Stimulated activated effector memory CD8-positive, alpha-beta T cell treated with anti-CD3 and anti-CD28 coated beads, Interleukin-12 subunit alpha, Interleukin-12 subunit beta, amount 100 ng/mL, for 72 hours (primary cell): ENCODE measurements at regions not wholly inside any gene's neighbourhood (a gene's known extent, or its start where the extent isn't known, plus 50 kb on each side); places are given as distances from the start of the nearest gene placed in this dataset.
"Not testable (repeated sequence)": the region's sequence is repeated elsewhere in the genome, so short reads cannot be mapped to it uniquely, and the experiment has no call there.

Source experiments
- ATAC-seq: fragments of 150-1000 bp; cut with Tn5 transposase; 2 replicates; pipeline ENCODE4 v1.10.0; 2021
- DNase-seq, 2 donors: peaks; one replicate each; pipeline ENCODE4 v3.0.0; 2021 to 2022; ENCODE audit warnings: low spot score in 2 of 2
- H3K27ac Mint-ChIP-seq: one replicate; pipeline ENCODE4 v1.8.0; 2022; ENCODE audit warnings: mild to moderate bottlenecking, mixed read lengths
- H3K36me3 Mint-ChIP-seq: one replicate; pipeline ENCODE4 v1.8.0; 2022; ENCODE audit warnings: mild to moderate bottlenecking, mixed read lengths
- H3K4me1 Mint-ChIP-seq: one replicate; pipeline ENCODE4 v1.8.0; 2022; ENCODE audit warnings: mixed read lengths
- H3K4me3 Mint-ChIP-seq: one replicate; pipeline ENCODE4 v1.8.0; 2022; ENCODE audit warnings: mild to moderate bottlenecking, mixed read lengths
- H3K9me3 Mint-ChIP-seq: one replicate; pipeline ENCODE4 v1.8.0; 2022; ENCODE audit warnings: mixed read lengths

GRCh38 chr1:104182251-104182650 lies 432.6 kb downstream of the AMY1C start:
- no peak for DNase-seq
- no peaks in the 10 kb centered on the region for H3K36me3 Mint-ChIP-seq
- H3K4me1 Mint-ChIP-seq = no peaks in the 10 kb centered on the region
- no peak overlapping the region for H3K27ac Mint-ChIP-seq
- no peaks in the 10 kb centered on the region for H3K9me3 Mint-ChIP-seq
- no peak for ATAC-seq
- no peak overlapping the region for H3K4me3 Mint-ChIP-seq

GRCh38 chr1:104189207-104189606 lies 439.5 kb downstream of the AMY1C start:
- H3K4me1 Mint-ChIP-seq = no peaks in the 10 kb centered on the region
- no peaks in the 10 kb centered on the region for H3K36me3 Mint-ChIP-seq
- no peak overlapping the region for H3K4me3 Mint-ChIP-seq
- ATAC-seq = no peak
- peaks cover 12% of the 10 kb centered on the region for H3K9me3 Mint-ChIP-seq
- no peak overlapping the region for H3K27ac Mint-ChIP-seq
- DNase-seq = no peak

- DNase-seq (no peak), ATAC-seq (no peak)
- H3K27ac Mint-ChIP-seq = no peak overlapping the region
- H3K4me1 Mint-ChIP-seq = no peaks in the 10 kb centered on the region
- no peak overlapping the region for H3K4me3 Mint-ChIP-seq
- H3K36me3 Mint-ChIP-seq = no peaks in the 10 kb centered on the region
- peaks cover 15% of the 10 kb centered on the region for H3K9me3 Mint-ChIP-seq
Measured at GRCh38 chr1:104190821-104191220, 441.1 kb downstream of the AMY1C start.

GRCh38 chr1:104195395-104195794 lies 445.7 kb downstream of the AMY1C start:
- no peaks in the 10 kb centered on the region for H3K4me1 Mint-ChIP-seq
- no peak overlapping the region for H3K27ac Mint-ChIP-seq
- no peak for DNase-seq
- peaks cover 15% of the 10 kb centered on the region for H3K9me3 Mint-ChIP-seq
- H3K36me3 Mint-ChIP-seq = no peaks in the 10 kb centered on the region
- no peak overlapping the region for H3K4me3 Mint-ChIP-seq
- ATAC-seq = no peak

- H3K27ac Mint-ChIP-seq = no peak overlapping the region
- H3K36me3 Mint-ChIP-seq = no peaks in the 10 kb centered on the region
- no peaks in the 10 kb centered on the region for H3K4me1 Mint-ChIP-seq
- DNase-seq (no peak), ATAC-seq (no peak)
- H3K9me3 Mint-ChIP-seq = peaks cover 15% of the 10 kb centered on the region
- H3K4me3 Mint-ChIP-seq = no peak overlapping the region
Measured at GRCh38 chr1:104196136-104196535, 446.4 kb downstream of the AMY1C start.

DNA sequence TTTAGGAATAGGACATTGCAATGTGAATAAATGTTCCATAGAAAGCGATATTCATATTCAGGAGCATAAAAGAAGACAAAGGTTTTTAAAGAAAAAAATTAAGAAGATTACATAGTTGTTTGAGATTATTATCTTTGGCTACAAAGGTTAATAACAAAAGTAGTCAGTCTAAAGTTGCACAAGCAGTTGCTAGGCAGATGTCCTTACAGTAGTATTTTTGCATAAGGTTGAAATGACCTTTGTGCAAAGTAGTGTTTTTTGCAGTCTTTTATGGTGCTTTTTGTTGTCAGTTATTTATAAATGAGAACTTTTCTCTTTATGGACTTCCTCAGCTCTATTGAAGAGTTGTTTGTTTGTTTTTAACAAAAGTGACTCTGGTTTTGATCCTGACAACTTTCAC lies 447.8 kb downstream of the AMY1C start:
- H3K36me3 Mint-ChIP-seq = no peaks in the 10 kb centered on the region
- peaks cover 18% of the 10 kb centered on the region for H3K9me3 Mint-ChIP-seq
- ATAC-seq (no peak), DNase-seq (no peak)
- no peak overlapping the region for H3K27ac Mint-ChIP-seq
- no peaks in the 10 kb centered on the region for H3K4me1 Mint-ChIP-seq
- no peak overlapping the region for H3K4me3 Mint-ChIP-seq

DNA sequence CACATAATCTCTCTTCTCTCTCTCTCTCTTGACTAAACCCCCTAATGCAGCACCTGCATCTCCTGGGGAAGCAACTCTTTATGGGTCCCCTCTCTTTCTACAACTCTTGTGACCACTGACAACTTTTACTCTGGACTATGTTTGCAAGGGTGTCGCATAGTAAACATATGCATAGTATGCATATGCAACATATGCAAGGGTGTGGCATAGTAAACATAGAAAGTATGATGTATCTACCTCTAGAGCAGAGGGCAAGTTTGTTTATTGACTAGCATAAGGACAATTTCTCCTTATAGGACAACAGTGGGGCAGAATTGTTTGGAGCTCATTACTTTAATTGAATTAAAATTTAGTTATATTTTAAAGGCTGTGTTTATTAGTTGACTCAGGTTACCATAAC lies 462.5 kb downstream of the AMY1C start:
- Mint-ChIP-seq H3K4me1 (no peaks in the 10 kb centered on the region), H3K36me3 (no peaks in the 10 kb centered on the region), H3K9me3 (peaks cover 11% of the 10 kb centered on the region), H3K27ac (no peak overlapping the region), H3K4me3 (no peak overlapping the region)
- ATAC-seq = no peak
- no peak for DNase-seq

GRCh38 chr1:104217395-104217986 lies 467.8 kb downstream of the AMY1C start:
- not testable (repeated sequence) for ATAC-seq, H3K27ac Mint-ChIP-seq, DNase-seq

DNA sequence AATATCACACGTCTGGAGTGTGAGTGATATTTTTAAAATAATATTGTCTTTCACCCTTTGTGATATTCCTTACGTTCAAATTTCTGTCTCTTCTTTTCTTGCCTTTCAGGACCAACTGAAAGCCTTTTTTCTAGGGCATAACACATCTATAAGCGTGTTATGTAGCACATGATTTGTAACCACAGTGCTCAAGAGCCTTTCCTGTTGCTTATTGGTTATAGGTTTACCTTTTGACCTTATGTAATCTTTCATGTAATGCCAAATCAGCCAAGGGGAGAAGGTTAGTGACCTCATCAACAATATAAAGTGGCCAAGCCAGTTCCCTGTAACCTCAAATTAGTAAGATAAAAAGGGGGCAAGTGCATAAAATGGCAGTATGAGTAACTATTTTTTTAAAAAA lies 480.2 kb downstream of the AMY1C start:
- Mint-ChIP-seq H3K4me3 (no peak overlapping the region), H3K9me3 (peaks cover 9% of the 10 kb centered on the region), H3K4me1 (no peaks in the 10 kb centered on the region), H3K36me3 (no peaks in the 10 kb centered on the region), H3K27ac (no peak overlapping the region)
- DNase-seq (no peak), ATAC-seq (no peak)

More at GRCh38 chr1:104217395-104217986, 467.8 kb downstream of the AMY1C start:
- H3K36me3 Mint-ChIP-seq, H3K4me1 Mint-ChIP-seq, H3K4me3 Mint-ChIP-seq: not testable (repeated sequence)
- H3K9me3 Mint-ChIP-seq = peaks cover 15% of the 10 kb centered on the region

- ATAC-seq (no peak), DNase-seq (no peak)
- Mint-ChIP-seq H3K4me1 (no peaks in the 10 kb centered on the region), H3K36me3 (no peaks in the 10 kb centered on the region), H3K27ac (no peak overlapping the region), H3K4me3 (no peak overlapping the region), H3K9me3 (peaks cover 8% of the 10 kb centered on the region)
Measured at GRCh38 chr1:104231676-104232075, 482.0 kb downstream of the AMY1C start.

- no peaks in the 10 kb centered on the region for H3K4me1 Mint-ChIP-seq
- peaks cover 10% of the 10 kb centered on the region for H3K9me3 Mint-ChIP-seq
- H3K27ac Mint-ChIP-seq = no peak overlapping the region
- H3K36me3 Mint-ChIP-seq = no peaks in the 10 kb centered on the region
- ATAC-seq = no peak
- no peak overlapping the region for H3K4me3 Mint-ChIP-seq
- no peak for DNase-seq
Measured at GRCh38 chr1:104235141-104235540, 485.4 kb downstream of the AMY1C start.

DNA sequence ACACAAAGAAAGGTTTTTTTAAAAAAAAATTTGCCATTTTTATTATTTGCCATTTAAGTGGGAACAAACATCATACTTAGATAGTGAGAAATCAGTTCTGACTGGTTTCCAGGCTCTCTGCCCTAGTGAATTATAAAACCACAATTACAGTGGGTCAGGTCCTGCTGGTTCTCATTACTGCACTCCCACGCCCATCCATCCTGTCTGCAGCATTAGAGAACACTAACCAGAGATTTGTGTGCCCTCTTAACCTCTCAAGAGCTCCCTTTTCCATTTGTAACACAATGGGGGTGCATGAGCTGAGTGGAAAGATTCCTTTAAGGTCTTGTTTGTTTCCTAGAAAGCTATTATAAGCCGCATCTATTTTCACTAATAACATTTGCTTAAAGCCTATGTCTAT lies 489.3 kb downstream of the AMY1C start:
- Mint-ChIP-seq H3K9me3 (peaks cover 25% of the 10 kb centered on the region), H3K4me3 (no peak overlapping the region), H3K27ac (no peak overlapping the region), H3K4me1 (no peaks in the 10 kb centered on the region), H3K36me3 (no peaks in the 10 kb centered on the region)
- no peak for DNase-seq
- no peak for ATAC-seq

GRCh38 chr1:104248385-104248784 lies 498.7 kb downstream of the AMY1C start:
- DNase-seq = no peak
- ATAC-seq = no peak
- H3K27ac Mint-ChIP-seq = no peak overlapping the region
- no peaks in the 10 kb centered on the region for H3K36me3 Mint-ChIP-seq
- no peaks in the 10 kb centered on the region for H3K4me1 Mint-ChIP-seq
- no peak overlapping the region for H3K4me3 Mint-ChIP-seq
- peaks cover 8% of the 10 kb centered on the region for H3K9me3 Mint-ChIP-seq

GRCh38 chr1:104259481-104259880 lies 509.8 kb downstream of the AMY1C start:
- no peak overlapping the region for H3K27ac Mint-ChIP-seq
- H3K9me3 Mint-ChIP-seq = peaks cover 35% of the 10 kb centered on the region
- H3K4me3 Mint-ChIP-seq = no peak overlapping the region
- no peaks in the 10 kb centered on the region for H3K4me1 Mint-ChIP-seq
- DNase-seq (no peak), ATAC-seq (no peak)
- no peaks in the 10 kb centered on the region for H3K36me3 Mint-ChIP-seq

DNA sequence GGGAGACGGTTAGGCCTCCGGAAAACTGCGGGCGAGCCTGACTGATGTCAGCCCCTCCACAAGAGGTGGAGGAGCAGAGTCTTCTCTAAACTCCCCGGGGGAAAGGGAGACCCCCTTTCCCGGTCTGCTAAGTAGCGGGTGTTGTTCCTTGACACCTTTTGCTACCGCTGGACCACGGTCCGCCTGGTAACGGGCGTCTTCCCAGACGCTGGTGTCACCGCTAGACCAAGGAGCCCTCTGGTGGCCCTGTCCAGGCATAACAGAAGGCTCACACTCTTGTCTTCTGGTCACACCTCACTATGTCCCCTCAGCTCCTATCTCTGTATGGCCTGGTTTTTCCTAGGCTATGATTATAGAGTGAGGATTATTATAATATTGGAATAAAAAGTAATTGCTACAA lies 513.4 kb downstream of the AMY1C start:
- peaks cover 32% of the 10 kb centered on the region for H3K9me3 Mint-ChIP-seq
- ATAC-seq, DNase-seq, H3K36me3 Mint-ChIP-seq, H3K27ac Mint-ChIP-seq, H3K4me3 Mint-ChIP-seq, H3K4me1 Mint-ChIP-seq: not testable (repeated sequence)

GRCh38 chr1:104264521-104264920 lies 514.8 kb downstream of the AMY1C start:
- no peak overlapping the region for H3K27ac Mint-ChIP-seq
- no peak for ATAC-seq
- no peaks in the 10 kb centered on the region for H3K36me3 Mint-ChIP-seq

DNA sequence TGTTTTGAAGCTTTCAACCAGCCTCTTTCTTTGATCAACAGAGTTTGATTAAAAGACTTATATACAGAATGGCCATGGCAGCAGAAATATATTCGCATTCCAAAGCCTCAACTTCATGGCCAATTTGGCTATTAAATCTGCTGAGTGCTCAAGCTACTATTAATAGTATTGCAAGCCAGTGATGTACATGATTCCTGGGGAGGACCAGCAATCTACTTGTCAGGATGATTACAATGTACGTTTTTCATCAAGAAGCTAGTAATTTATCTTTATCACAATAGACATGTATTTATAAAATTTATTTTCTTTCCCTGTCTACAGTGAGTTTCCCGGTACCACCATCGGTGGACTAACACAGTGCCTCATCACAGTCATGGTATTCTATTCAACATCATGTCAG lies 515.5 kb downstream of the AMY1C start:
- Mint-ChIP-seq H3K4me1 (no peaks in the 10 kb centered on the region), H3K9me3 (peaks cover 25% of the 10 kb centered on the region), H3K4me3 (no peak overlapping the region), H3K27ac (no peak overlapping the region), H3K36me3 (no peaks in the 10 kb centered on the region)
- DNase-seq (no peak), ATAC-seq (no peak)

More at GRCh38 chr1:104264521-104264920, 514.8 kb downstream of the AMY1C start:
- H3K4me1 Mint-ChIP-seq = no peaks in the 10 kb centered on the region
- no peak for DNase-seq
- no peak overlapping the region for H3K4me3 Mint-ChIP-seq
- peaks cover 31% of the 10 kb centered on the region for H3K9me3 Mint-ChIP-seq
